Stimulated activated CD4-positive, alpha-beta T cell treated with anti-CD3 and anti-CD28 coated beads, Interleukin-12 subunit alpha, Interleukin-12 subunit beta, amount 100 ng/mL, for 48 hours (primary cell): ENCODE measurements at regions not wholly inside any gene's neighbourhood (a gene's known extent, or its start where the extent isn't known, plus 50 kb on each side); places are given as distances from the start of the nearest gene placed in this dataset.
"Not testable (repeated sequence)": the region's sequence is repeated elsewhere in the genome, so short reads cannot be mapped to it uniquely, and the experiment has no call there.

Experiments used
- DNase-seq, 3 donors: peaks; one replicate each; pipeline ENCODE4 v3.0.0-alpha.2; 2020; ENCODE audit warnings: low read depth in 2 of 3, low spot score in 1 of 3

GRCh38 chr9:80792726-80793125, 896.6 kb downstream of the TLE1 start:
- no peak for DNase-seq

GRCh38 chr9:80791836-80792235, 897.5 kb downstream of the TLE1 start:
- no peak for DNase-seq

- no peak for DNase-seq
These were observed 898.6 kb downstream of the TLE1 start for GRCh38 chr9:80790764-80791163.

GRCh38 chr9:80789831-80790230, 899.5 kb downstream of the TLE1 start:
- DNase-seq = no peak

GRCh38 chr9:80787636-80788035, 901.7 kb downstream of the TLE1 start:
- no peak for DNase-seq

- DNase-seq = no peak
These were observed 904.7 kb downstream of the TLE1 start for GRCh38 chr9:80784647-80785046.

GRCh38 chr9:80775971-80776370, 913.4 kb downstream of the TLE1 start:
- DNase-seq = no peak

- no peak for DNase-seq
These were observed 913.8 kb downstream of the TLE1 start for GRCh38 chr9:80775530-80775929.

- no peak for DNase-seq
These were observed 917.6 kb downstream of the TLE1 start for GRCh38 chr9:80771555-80772347.

GRCh38 chr9:80763536-80763935, 925.8 kb downstream of the TLE1 start:
- DNase-seq = no peak

- DNase-seq = no peak
These were observed 933.8 kb downstream of the TLE1 start for GRCh38 chr9:80755586-80755985.

- DNase-seq = not testable (repeated sequence)
These were observed 942.3 kb downstream of the TLE1 start for GRCh38 chr9:80747056-80747455.

GRCh38 chr9:80732506-80732905, 956.8 kb downstream of the TLE1 start:
- DNase-seq = no peak

GRCh38 chr9:80720579-80720978, 968.8 kb downstream of the TLE1 start:
- DNase-seq = no peak

GRCh38 chr9:80707120-80707519, 982.2 kb downstream of the TLE1 start:
- DNase-seq = no peak

GRCh38 chr9:80701061-80701460, 988.3 kb downstream of the TLE1 start:
- DNase-seq = no peak

- DNase-seq = no peak
These were observed 989.8 kb downstream of the TLE1 start for GRCh38 chr9:80699511-80699998.

- DNase-seq = no peak
These were observed 990.5 kb downstream of the TLE1 start for GRCh38 chr9:80698725-80699410.

- DNase-seq = no peak
These were observed 996.6 kb downstream of the TLE1 start for GRCh38 chr9:80692751-80693150.

- no peak for DNase-seq
These were observed 998.1 kb downstream of the TLE1 start for GRCh38 chr9:80691229-80691628.

- DNase-seq = no peak
These were observed 998.9 kb downstream of the TLE1 start for GRCh38 chr9:80690349-80690939.

- DNase-seq = no peak
These were observed 1009.4 kb downstream of the TLE1 start for GRCh38 chr9:80679916-80680315.
